ENCODE measurements at regions not wholly inside any gene's neighbourhood (a gene's known extent, or its start where the extent isn't known, plus 50 kb on each side); places are given as distances from the start of the nearest gene placed in this dataset.
"Not testable (repeated sequence)": the region's sequence is repeated elsewhere in the genome, so short reads cannot be mapped to it uniquely, and the experiment has no call there.

DNA sequence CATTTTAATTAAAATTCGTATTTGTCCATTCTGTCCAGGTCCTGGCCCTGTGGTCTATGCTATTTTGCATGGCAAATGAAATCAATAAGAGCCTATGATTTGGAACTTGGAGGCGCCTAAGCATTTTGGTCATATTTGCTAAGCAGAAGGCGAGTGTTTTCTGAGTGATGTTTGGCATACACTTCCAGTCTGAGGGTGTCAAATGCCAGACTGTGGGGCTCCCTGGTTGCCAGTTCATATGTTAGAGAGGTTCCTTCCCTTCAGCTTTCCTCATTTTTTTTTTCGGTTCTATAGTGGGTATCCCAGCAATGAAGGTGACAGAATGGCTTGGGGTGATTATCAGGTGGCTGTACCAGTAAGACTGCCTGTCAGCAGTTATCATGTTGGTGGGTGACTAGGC, 1007.8 kb upstream of the WWC1 start:
- no peak for DNase-seq

DNA sequence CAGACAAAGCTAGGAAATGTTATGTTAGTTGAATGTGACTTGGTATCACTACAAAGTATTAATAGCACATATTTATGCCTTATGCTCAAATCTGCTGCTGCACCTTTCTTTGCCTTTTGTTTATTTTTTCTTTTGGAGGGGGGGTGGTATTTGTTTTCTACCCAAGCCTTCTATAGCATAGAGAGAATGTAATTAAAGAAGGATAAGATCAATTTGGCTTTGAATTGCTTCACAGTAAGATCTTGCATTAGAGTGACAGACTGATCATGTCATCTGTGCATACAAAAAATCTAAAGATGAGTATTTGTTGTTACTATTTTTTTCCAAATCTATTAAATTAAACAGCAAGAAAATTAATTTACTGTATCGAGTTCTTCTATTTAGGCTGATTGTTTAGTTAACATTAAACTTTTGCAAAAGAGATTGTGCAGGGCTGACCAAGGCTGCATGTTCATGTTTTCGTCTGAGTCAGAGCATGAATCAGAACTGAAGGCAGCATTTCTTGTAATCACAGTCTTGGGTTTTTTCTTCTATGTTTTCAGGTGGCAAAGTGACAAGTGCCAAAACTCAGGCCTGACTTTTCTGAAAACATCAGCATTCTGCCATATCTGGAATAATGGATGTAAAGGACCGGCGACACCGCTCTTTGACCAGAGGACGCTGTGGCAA, 1007.1 kb upstream of the WWC1 start:
- DNase-seq = no peak

DNA sequence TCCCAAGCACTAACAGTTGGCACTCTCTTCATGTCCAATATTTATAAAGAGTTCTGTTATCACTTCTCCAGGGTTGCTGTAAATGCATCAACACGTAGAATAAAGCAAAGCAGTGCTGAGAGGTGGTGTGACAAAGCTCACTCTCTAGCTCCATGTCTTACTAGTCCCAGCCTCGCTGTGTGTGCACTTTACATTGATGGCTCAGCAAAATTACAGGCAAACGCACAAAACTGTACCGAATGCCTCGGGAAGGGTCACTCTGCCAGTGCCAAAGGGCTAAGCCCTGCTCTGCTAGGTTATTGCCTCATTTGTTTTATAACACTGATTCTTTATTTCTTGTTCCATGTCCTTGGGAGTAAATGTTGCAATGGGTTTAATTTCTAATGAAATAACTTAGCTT, 1005.9 kb upstream of the WWC1 start:
- no peak for DNase-seq

DNA sequence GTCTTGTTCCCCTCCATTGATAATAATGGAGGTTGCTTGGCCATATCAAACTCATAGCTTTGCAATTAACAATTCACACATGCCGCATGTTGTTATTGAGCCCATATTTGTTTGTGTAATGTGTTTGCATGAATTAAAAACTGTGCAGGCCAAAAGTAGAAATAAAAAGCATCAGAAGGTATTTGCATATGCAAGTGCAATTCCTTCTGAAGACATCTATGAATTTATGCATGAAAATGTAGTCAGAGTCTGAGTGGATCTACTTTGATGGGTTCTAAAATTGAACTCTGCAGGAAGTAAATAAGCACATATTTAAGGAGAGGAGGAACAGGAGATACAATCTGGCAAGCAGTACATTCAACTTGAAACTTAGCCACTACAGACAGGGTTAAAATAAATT, 1004.6 kb upstream of the WWC1 start:
- DNase-seq = no peak

DNA sequence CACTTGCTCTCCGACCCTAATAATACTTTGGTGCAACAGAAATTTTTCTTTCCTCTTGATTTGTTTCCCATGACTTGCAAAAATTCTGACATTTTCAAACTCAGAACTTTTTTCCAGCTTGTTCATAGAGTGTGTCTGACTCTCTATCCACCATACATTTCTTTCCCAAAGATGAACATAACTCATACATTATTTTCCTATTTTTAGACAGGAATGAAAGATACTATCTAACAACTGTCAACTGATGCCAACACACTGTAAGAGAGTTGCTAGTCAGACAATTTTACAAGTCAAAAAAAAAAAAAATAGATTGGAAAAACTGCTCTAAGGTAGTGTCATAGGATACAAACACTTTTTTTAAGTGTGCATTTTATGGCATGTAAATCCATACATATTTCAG, 1001.0 kb upstream of the WWC1 start:
- no peak for DNase-seq

DNA sequence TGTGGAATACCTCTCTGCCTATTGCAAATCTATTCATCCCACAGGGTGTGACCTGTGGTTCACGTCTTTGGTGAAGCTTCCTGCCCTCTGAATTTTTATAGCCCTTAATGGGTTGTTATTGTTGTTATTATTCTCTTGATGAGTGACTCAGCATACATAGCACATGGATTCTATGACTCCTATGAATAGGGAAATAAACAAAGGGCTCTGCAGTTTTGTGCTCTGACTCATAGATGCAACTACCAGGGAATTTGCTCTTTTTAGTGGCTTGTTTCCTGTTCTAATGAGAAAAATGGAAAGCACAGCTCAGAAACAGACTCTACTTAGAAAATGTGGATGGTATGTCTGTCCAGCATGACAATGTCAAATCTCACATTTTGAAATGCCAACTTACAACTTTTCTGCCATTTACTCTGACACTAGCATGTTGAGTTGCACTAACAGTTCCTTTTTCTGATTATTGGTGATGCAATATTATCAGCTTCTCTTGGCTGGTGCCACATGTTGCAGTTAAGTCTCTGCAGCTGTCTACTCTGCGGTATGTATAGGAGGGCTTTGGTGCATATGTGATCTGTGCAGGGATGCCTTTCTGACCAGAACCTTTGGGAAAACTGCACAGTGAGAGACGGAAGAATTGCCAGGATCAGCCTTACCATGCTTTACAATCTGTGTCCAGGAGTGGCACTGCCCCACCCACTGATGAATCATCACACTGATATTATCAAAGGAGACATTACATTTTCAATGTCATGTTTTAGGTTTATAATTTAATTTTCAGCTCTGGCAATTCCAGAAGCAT, 996.4 kb upstream of the WWC1 start:
- peak; percentile 79 for DNase-seq

DNA sequence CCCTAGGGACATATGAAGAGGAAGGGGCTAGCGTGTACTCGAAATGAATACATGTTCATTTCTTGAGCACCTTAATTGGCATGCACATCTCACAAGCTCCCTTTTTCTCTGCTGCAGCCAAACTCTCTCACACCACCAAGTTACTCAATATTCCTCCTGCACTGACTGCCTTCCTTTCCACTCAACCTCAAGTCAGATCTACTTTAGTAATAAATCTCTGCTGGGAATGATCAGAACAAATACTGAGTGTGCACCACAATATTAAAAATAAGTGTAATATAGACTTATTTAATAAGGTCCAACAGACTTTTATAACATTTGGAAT, 995.8 kb upstream of the WWC1 start:
- DNase-seq = peak; percentile 4

DNA sequence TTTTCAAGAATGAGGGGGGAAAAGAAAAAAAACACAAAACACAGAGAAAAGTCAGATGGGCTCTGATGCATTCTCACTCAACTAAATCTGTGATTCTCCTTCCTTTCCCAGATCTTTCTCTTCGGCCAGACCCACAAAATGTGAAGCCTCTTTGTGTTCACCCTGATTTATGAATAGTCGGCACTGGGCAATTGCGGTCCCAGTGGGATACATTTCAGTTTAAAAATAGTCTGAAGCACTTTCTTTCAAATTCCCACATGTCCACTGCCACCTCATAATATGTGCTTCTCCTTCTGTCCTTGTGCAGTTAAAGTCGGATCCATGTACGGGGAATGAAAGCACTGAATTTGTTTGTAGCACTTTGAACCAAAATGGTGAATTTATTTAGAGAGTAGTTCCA, 995.4 kb upstream of the WWC1 start:
- DNase-seq = no peak

DNA sequence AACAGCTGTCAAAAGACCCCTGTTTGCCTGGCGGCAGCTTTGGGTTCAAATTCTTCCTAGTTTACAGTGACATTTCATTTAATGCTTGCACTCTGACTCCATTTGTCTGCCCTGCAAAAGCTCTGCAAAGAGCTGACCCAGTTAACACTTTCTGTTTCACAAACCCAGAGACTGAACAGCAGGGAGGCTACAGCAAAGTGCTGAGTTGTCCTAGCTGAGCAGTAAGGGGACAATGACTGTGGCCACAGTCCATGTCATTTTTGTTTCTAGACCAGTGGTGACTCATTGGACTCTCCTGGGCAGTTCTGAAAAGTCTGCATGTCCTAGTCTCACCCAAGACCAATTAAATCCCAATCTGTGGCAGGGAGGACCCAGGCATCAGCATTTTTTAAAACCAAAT, 994.8 kb upstream of the WWC1 start:
- no peak for DNase-seq

DNA sequence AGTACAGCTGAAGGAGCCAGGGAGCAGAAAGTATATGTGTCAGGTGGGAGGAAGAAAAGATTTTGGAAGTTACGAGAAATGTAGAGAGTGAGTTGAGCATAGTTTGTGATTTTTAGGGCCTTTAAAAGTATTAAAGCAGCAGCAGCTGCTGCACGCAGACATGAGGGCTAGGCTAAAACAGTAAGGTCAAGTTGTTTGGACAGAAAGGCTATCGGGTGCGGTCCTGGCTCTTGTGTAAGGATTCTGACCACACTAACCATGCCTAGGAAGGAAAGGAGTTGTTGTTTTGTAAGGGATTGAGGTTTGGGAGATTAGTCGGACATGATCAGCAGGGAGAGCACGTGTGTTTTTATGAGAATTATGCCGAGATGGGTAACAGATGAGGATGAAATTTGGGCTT, 991.6 kb upstream of the WWC1 start:
- DNase-seq = not testable (repeated sequence)

DNA sequence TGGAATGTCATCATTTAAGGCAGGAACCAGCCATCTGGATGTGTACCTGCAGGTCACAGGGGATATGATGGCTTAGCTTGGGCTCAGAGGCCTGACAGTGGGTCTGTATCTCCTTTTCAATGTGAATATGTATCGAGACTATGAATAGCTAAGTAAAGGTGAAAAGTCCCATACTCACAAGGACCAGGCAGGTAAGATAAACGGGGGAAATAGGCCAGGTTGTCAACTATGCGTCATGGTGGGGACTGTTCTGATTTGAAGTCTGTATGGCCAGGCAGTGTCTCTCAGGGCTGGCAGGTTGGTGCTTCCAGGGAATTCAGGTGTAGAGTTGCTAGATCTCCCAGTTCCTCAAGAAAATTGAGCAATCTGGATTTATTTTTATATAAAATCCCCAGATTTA, 987.9 kb upstream of the WWC1 start:
- DNase-seq = no peak

DNA sequence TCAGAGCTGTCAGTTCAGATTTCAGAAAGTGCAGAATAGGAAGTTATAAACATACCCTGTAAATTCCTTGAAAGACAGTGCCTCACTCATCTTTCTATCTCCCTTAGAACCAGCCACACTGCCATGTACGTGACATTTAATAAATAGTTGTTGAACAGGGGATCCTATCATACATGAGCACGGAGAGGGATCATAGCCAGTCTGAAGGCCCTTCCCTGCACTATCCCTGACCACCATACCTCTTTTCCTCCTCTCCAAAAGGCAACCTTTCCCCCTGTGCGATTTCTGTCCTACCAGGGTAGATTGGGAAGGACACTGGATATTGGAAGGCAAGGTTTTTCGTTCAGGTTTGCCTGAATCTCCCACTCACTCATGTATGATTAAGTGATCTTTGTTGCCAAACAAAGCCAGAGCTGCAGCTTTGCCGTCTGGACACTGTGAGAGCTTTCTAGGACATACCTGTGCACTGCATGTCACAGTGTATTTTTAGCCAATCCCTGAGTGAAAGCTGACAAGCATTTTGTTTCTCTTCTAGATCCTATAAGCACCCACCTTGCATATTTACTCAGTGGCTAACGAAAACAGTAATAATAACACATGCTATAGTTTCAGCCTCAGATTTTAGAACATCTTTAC, 986.5 kb upstream of the WWC1 start:
- DNase-seq = no peak

DNA sequence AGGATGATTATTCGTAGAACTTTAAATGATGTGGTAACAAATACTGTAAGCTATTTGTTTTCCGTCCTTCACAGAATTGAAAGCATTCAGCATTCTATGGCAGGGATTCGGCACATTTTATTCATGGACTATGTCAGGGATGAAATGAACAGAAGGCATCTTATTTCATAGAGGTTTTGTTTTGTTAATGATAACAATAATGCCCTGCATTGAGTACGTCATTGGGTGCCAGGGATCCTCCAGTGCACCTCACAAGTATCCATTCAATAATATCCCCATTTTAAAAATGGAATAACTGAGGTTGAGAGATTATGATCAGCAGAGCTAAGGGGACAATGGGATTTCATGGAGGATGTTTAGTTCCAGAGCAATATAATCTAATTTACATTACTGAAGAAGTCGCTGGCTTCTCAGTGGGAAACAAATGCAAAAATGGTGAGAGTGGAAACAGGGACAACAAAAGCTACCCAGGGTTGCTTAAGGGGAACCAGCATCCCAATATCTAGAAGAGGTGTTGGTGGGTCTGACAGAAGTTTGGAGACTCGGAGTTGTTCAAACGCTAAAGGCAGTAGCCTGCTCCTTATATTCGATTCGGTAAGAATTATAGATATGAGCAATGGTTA, 985.7 kb upstream of the WWC1 start:
- no peak for DNase-seq

DNA sequence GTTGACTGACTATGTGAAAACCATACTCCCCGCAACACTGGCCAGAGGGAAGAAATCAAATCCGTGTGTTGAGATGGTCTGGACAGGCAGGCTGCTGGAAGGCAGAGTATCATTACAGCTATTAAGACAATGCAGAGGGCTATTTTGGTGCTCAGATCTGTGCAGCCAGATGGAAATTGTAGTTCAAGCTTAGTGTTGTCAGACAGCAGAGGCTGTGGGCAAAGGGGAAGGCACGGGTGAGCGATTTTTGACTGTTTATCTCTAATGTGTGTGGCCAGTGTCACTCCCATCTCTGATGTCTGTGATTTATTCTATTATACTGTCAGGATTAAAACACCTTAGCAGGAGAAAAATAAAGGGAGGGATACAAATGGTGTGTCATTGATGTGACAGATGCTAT, 984.4 kb upstream of the WWC1 start:
- no peak for DNase-seq

DNA sequence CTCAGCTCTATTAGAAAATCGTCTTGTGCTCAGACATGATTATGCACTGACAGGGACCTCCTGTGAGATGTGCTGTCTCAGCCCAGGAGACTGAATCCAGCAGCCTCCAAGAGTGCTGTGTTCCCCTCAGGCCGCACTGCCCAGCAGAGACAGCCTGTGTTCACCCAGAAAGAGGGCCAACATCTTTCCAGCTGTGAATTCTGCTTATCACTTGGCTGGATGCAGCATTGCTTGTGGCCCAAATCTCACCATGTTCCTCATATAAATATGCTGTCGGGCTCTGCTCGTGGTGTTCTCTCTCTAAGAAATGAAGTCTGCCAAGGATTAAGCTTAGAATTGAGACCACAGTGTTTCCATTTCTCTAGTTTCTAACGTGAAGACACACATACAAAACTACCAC, 983.0 kb upstream of the WWC1 start:
- no peak for DNase-seq

DNA sequence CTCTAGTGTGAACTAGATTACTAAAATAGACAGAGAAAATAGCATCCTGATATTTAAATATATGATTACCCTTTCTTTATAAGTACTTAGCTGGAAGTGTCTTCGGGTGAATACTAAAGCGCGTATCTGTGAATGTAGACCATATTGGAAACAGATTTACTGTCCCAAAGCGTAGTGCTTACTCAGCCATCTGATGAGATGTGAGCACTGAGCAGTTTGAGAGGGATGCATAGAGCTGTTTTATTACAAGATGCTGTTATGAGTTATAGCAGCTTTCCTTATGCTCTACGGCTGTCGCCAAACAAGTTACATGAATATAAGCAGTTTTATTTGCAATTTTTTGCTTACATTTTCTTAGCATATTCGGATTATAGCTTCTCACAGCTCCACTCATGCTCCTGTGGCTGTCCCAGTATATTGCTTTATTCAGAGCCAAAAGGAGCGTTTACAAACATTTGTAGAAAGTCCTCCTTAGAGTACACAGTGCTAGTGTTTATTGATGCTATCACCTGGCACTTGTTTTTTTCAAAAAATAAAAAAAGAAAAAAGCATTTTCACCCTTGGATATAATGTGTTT, 981.4 kb upstream of the WWC1 start:
- no peak for DNase-seq

DNA sequence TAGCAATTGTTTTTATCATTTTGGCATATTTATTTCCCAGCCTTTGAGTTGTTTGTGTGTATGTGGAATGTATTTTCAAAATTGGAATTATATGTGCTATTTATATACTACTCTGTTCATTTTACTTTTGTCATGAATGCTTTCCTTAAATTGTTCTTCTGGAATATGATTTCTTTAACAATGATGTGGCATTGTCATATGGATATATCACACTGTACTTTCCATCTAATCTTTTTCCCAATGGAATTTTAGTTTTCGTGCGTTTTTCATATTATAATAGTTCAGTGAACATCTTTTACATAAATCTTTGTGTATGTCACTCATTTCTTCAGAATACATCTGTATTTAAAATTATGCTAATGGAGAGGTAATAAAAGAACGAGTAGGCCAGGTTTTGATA, 980.1 kb upstream of the WWC1 start:
- DNase-seq = no peak

DNA sequence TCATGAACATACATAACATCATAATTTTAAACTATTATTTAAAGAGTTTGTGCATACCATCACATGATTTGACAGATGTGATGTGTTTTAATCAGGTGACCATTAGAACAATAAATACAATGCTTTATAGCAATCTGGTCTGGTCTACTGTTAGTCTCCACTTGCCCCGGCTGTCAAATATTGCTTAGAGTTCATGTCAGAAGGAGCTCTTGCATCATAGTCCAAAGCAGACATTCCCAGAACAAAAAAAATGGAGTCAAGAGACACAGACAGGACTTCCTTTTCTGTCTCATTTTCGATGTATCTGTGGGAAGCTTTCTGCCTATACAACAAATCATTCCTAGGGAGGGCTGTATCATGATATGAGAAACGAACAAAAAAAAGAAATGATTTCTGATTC, 979.2 kb upstream of the WWC1 start:
- no peak for DNase-seq

DNA sequence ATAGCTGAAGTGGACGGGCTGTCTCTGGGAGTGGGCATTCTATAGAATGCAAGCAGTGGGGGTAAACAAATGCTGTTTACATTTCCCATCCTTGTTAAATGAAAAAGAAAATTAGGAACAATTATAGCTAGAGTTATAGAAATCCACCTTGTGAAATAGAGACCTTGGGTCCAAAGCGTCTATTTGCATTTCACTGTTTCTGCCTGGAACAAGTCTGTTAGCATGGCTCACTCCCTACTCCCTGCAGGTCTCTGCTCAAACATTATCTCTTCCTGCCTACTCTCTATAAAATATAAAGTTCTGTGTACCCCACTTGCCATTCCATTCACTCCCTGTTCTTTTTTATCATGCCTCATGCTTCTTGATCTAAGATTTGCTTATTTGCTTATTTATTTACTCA, 975.7 kb upstream of the WWC1 start:
- DNase-seq = no peak

DNA sequence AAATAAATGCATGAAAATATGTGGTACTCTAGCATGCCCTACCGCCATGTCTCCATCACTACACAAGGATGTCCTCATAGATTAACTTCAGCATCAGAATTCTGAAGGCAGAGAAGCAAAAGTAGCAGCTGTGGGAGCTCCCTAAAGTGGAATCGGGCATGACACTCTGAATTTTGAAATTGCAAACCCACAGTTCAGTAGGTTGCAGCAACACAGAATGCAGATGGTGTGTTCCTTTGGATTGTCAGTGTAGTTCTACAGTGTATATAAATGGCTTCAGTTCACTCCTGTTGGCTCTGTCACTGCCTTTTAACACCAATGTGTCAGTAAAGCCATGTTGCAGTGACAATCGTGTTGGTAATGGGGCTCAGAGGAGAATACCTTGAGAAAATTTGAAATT, 973.6 kb upstream of the WWC1 start:
- no peak for DNase-seq

DNA sequence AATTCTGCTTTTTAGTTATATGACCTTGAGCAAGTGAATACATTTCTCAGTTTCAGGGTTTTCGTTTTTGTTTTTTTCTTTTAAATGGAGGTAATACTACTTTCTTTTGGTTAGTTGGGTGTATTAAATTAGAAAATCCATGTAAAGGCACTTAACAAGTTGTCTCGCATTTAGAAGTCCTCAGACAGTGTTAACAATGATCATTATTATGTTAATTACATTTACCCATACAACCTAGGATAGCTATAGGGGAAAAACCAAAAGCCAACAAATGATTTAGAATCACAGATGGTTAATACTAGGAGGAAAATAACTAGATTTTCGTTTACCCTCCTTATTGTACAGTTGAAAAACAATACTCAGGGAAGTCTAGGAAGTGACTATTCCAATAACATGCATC, 972.2 kb upstream of the WWC1 start:
- DNase-seq = no peak

DNA sequence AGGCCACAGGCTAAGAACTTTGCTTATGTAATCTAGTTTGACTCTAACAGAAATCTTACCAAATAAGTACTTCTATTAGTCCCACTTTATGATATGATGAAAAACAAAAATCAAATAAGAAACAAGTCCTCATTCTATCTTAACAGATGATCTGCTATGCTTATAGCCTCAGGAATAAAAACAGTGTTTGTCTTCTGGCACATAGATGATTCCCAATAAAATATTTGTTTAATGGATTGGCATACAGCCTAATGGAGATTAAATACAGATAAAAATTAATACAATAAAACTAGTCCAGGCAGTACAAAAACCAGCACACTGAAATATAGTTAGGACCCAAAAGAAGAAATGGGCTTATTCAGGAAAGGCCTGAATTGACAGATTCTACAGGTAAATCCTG, 971.4 kb upstream of the WWC1 start:
- no peak for DNase-seq

DNA sequence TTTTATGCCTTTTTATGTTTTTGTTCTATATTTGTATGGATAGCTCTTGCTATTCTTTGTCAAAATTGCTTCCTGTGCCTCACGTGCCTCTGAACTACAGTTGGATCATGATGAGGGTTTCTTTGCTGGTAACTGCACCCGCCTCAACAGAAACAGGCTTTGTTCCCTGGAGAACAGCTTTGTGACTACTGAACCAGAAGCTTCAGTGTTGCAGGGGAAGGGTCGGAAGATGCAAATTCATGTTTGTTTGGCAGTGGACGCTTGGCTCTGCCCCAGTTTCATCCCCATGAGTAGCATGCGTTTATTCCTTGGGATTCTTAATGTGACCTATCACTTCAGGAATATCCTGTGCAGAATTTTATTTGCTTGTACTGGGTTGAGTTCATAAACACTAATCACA, 959.1 kb upstream of the WWC1 start:
- DNase-seq = no peak

DNA sequence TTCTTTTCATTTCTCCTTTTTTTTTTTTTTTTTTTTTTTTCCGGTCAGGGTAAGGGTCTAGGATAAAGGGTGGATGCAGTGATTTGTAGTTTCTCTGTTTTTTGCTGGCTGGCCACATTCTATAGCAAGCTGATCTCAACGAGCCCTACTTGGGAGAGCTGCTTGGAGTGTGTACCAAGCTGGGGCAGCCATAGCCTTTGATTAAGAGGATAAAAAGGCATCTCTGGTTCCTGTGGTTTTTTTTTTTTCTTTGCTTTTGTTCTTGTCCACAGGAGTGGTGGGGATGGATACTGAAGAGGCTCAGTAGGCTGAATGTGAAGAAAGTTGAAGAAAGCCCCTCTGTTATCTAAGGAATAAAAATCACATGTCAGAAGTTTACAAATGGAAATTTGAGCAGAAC, 955.3 kb upstream of the WWC1 start:
- DNase-seq = no peak

All from dermis blood vessel endothelial cell (primary cell).